T47D (cell line): ENCODE measurements at regions not wholly inside any gene's neighbourhood (a gene's known extent, or its start where the extent isn't known, plus 50 kb on each side); places are given as distances from the start of the nearest gene placed in this dataset.
A peak's percentile ranks its signal among the peaks of the same experiment; 100 is the strongest.
"Not testable (repeated sequence)": the region's sequence is repeated elsewhere in the genome, so short reads cannot be mapped to it uniquely, and the experiment has no call there.

ENCODE experiments used
- DNase-seq, 2 experiments: peaks; one replicate each; pipeline versions ENCODE4 v3.0.0 to v3.0.0-alpha.2; 2011 to 2012; ENCODE audit warnings: low read depth in 1 of 2, low spot score in 1 of 2
- JUND ChIP-seq: IDR thresholded peaks from 2 replicates; pipeline ENCODE4 v1.6.1; 2012; ENCODE audit warnings: low read depth
- in situ Hi-C: cut with HindIII; loops from 2 replicates; pipeline ENCODE4 v1.10.0; 2016; ENCODE audit warnings: low sequenced_read_pairs, low pct_unique_long_range_greater_than_20kb

- DNase-seq, result peak in 1 of 2 experiments; percentile 7
- in situ Hi-C loops, result no loop called here
- TF ChIP-seq JUND, result no peak
These were observed 119.4 kb upstream of the LY86 start for GRCh38 chr6:6469074-6469473.

GRCh38 chr6:6470123-6470522 is 118.4 kb upstream of the LY86 start:
- in situ Hi-C loops, result no loop called here
- no peak for TF ChIP-seq JUND
- DNase-seq, result no peak

DNA sequence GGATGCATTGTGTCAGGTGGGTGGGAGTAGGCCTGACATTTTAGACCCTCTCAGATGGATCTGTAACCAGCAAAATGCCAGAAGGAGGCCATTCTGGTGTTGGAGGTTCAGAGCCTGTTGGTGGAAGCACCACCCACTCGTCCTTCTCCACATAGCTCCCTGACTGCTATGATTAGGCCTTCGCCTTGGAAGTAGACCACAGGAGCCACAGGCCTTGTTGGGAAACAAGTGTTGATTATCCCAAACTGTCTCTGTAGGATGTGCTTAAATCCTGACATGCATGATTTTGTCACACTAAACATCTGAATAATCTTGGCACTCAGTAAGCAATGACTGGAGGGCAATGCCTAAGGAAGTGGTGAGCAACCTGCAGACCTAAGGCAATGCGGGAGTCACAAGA is 117.2 kb upstream of the LY86 start:
- TF ChIP-seq JUND, result no peak
- in situ Hi-C loops, result no loop called here
- no peak for DNase-seq

DNA sequence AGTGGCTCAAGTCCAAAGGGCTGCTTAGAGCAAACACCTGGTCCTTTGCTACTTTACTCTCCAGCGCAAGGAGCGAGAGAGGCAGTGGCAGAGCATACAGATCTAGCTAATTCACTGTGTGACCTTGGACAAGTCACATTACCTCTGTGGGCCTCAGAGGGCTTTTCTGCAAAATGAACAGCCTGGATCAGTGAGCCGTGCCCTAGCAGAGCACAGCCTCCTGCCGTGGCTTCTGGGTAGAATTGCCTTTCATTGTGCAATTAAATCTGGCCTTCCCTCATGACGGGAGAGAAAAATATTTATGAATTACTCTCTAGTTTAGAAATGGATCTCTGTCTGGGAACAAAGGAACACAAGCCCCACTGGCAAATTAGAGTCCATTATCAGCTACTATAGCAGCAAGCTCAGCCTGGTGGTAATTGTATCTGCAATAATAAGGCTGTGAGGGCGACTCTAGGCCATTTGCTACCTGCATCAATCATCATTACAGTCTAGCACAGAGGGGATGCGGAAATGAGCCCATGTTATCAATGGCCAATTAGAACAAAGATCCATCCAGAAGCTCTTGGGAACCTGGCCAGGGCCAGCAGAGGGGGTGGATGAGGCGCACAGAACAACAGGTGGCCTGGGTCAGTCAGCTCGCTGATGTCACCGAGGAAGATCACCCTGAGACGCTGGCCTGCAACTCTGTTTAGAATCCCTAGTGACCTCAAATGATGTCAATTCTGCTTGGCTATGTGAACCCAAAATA is 114.2 kb upstream of the LY86 start:
- in situ Hi-C loops, result no loop called here
- no peak for DNase-seq
- TF ChIP-seq JUND, result no peak

DNA sequence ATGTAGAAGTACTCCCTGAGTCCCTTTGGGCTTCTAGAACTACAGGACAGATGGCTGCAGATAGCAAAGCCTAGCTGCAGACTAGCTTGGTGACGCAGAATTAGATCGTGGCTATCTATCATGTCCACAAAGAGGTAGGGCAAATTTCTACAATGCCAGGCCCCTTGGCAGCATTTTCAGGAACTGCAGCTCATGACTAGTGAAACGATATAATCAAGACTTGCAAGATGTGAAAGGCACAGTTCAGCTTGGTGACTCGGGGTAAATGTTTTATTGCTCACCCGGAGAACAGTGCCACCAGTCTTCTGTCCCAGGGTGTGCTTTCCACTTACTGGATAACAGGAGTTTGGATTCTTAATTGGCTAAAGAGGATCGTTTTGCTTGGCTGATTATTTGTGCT is 108.7 kb upstream of the LY86 start:
- TF ChIP-seq JUND, result no peak
- in situ Hi-C loops, result no loop called here
- DNase-seq, result no peak

DNA sequence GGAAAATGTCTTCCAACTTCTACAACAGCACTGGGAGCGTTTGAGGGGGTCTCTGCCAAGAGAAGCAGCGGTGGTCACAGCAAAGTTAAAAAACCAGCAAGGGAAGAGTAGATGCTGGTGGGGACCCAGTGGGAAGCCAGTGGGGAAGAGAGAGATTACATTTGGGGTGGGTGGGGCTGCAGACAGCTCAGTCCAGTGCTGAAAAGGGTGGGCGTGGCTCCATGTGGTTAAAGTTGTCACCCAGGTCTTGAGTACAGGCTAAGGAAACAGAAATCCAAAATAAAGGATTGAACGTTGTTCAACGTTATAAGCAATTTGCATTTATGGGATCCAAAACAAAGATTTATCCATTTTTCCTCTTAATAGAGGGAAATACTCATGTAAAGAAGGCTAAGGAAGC is 106.3 kb upstream of the LY86 start:
- in situ Hi-C loops, result no loop called here
- no peak for DNase-seq
- no peak for TF ChIP-seq JUND

GRCh38 chr6:6483168-6483567 is 105.4 kb upstream of the LY86 start:
- no peak for DNase-seq
- no peak for TF ChIP-seq JUND
- in situ Hi-C loops, result no loop called here

GRCh38 chr6:6483733-6484132 is 104.8 kb upstream of the LY86 start:
- TF ChIP-seq JUND, result no peak
- in situ Hi-C loops, result no loop called here
- no peak for DNase-seq

DNA sequence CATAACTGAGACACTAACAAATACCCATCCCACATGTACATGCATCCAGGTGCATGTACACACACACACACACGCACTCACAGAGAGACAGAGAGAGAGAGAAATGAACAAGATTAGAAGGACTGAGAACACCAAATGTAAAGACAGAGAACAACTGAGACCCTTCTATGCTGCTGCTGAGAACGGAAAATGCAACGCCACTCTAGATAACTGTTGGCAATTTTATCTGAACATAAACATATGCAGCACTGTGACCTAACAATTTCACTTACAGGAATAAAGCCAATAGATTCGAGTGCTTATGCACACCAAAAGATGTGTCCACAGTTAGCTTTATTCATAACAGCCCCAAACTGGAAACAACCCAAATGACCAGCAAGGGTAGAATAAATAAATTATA is 103.8 kb upstream of the LY86 start:
- TF ChIP-seq JUND, result no peak
- DNase-seq, result no peak
- in situ Hi-C loops, result no loop called here

DNA sequence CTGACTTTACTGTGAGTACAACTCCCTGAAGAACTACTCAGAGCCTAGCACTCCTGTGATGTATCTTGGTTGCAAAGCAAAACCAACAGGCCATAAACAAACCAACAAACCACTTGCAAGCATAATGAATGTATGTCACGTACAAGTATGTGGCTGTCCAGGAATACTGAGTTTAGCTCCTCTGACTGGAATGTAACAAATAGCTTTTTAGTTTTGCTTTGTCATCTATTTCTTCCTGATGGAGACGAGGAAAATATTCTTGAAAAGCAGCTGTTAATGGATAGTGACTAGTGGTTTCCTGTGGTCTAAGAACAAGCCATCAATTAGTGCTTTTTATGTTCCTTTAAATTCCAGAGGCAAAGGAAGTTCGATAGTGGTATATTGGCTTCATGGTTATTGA is 101.9 kb upstream of the LY86 start:
- in situ Hi-C loops, result no loop called here
- TF ChIP-seq JUND, result no peak
- no peak for DNase-seq

GRCh38 chr6:6491761-6492160 is 96.8 kb upstream of the LY86 start:
- in situ Hi-C loops, result no loop called here

DNA sequence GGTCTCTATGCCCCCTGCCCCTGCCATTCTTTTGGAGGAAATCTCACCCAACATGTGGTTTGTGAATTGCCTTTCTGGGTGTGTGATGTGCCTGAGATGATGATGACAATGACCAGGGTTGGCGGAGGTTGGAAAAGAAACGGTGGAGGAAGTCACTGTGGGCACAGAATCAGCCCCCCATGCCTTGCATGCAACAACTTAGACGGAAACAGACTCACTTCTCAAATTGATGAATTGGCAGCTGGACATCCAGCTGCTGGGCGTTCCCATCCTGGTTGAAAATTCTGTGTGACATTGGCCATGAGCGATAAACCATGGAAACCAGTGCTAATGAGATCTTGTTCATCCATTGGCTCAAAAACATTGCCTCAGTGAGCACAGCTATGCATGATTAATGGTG is 95.8 kb upstream of the LY86 start:
- DNase-seq, result no peak
- TF ChIP-seq JUND, result no peak
- in situ Hi-C loops, result no loop called here

More at GRCh38 chr6:6491761-6492160, 96.8 kb upstream of the LY86 start:
- DNase-seq, result no peak
- no peak for TF ChIP-seq JUND

GRCh38 chr6:6494139-6494538 is 94.4 kb upstream of the LY86 start:
- DNase-seq, in situ Hi-C loops: not testable (repeated sequence)

DNA sequence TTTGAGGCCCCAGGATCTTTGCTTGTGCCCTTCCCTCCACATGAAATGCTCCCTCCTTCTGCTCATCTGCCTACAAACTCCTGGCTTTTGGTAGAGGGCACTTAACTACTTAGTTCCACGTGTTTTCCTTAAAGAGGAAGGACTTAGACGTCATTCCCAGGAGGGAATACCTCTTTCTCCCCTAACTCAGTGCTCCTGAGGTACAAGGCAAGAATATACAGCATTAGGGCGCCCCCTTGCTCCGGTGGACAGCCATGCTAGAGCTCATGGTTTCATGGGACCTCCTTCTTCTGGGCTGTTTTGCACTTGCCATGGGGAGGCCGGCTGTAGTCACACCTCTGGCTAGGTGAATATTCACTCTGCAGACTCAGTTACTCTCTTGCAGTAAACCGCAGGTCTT is 93.8 kb upstream of the LY86 start:
- DNase-seq, result peak in 1 of 2 experiments; percentile 28
- in situ Hi-C loops, result no loop called here
- TF ChIP-seq JUND, result no peak

DNA sequence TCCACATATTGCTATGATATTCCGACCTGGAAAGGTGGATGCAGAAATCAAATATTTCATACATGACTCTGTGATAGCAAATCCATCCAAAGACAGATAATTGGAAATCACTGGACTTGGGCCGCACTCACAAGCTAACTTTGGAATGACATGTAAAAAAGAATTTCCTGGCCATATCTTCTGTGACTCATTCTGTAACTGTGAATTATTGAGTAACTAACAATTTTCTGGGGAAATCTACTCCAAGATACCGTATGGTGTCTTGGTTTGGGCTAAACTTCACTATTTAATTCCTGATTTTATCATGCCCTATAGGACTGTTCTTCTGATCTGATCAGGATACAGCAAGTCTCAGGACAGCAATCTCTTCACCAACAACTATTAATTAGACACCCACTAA is 92.7 kb upstream of the LY86 start:
- in situ Hi-C loops, result no loop called here

More for the DNA sequence above, 92.7 kb upstream of the LY86 start:
- TF ChIP-seq JUND, result no peak
- no peak for DNase-seq
